Endothelial cell (in vitro differentiated cells): ENCODE measurements at regions not wholly inside any gene's neighbourhood (a gene's known extent, or its start where the extent isn't known, plus 50 kb on each side); places are given as distances from the start of the nearest gene placed in this dataset.

Experiments
- DNase-seq: peaks from one replicate; pipeline ENCODE4 v3.0.0; 2021; ENCODE audit warnings: low spot score
- H3K27ac Mint-ChIP-seq: one replicate; pipeline ENCODE4 v1.8.0; 2021; ENCODE audit warnings: mixed read lengths, inconsistent platforms; ENCODE audit not compliant: unreplicated experiment
- H3K27me3 Mint-ChIP-seq: one replicate; pipeline ENCODE4 v1.8.0; 2021; ENCODE audit warnings: mild to moderate bottlenecking, moderate library complexity, mixed read lengths, inconsistent platforms; ENCODE audit not compliant: unreplicated experiment
- H3K36me3 Mint-ChIP-seq: one replicate; pipeline ENCODE4 v1.8.0; 2021; ENCODE audit warnings: mild to moderate bottlenecking, low read depth, mixed read lengths, inconsistent platforms; ENCODE audit not compliant: unreplicated experiment
- H3K4me1 Mint-ChIP-seq: one replicate; pipeline ENCODE4 v1.8.0; 2021; ENCODE audit warnings: mild to moderate bottlenecking, mixed read lengths, inconsistent platforms; ENCODE audit not compliant: unreplicated experiment
- H3K4me3 Mint-ChIP-seq: one replicate; pipeline ENCODE4 v1.8.0; 2021; ENCODE audit warnings: mild to moderate bottlenecking, mixed read lengths, inconsistent platforms; ENCODE audit not compliant: unreplicated experiment
- H3K9me3 Mint-ChIP-seq: one replicate; pipeline ENCODE4 v1.8.0; 2021; ENCODE audit warnings: mixed read lengths, inconsistent platforms; ENCODE audit not compliant: unreplicated experiment
- TF ChIP-seq, protein P1 (sequence below): fragments of 200-600 bp; sonication (generic); IDR thresholded peaks from one replicate; pipeline ENCODE4 v1.5.0; 2021; ENCODE audit warnings: antibody characterized with exemption; ENCODE audit not compliant: unreplicated experiment

GRCh38 chr20:22805219-22805618 is 220.8 kb upstream of the FOXA2 start:
- Mint-ChIP-seq H3K4me3 (no peak overlapping the region), H3K27me3 (peaks cover 8% of the 10 kb centered on the region), H3K27ac (no peak overlapping the region), H3K9me3 (no peaks in the 10 kb centered on the region), H3K4me1 (peaks cover 19% of the 10 kb centered on the region), H3K36me3 (no peaks in the 10 kb centered on the region)
- DNase-seq, result peak; percentile 23
- TF ChIP-seq, protein P1, sequence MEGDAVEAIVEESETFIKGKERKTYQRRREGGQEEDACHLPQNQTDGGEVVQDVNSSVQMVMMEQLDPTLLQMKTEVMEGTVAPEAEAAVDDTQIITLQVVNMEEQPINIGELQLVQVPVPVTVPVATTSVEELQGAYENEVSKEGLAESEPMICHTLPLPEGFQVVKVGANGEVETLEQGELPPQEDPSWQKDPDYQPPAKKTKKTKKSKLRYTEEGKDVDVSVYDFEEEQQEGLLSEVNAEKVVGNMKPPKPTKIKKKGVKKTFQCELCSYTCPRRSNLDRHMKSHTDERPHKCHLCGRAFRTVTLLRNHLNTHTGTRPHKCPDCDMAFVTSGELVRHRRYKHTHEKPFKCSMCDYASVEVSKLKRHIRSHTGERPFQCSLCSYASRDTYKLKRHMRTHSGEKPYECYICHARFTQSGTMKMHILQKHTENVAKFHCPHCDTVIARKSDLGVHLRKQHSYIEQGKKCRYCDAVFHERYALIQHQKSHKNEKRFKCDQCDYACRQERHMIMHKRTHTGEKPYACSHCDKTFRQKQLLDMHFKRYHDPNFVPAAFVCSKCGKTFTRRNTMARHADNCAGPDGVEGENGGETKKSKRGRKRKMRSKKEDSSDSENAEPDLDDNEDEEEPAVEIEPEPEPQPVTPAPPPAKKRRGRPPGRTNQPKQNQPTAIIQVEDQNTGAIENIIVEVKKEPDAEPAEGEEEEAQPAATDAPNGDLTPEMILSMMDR, result no peak

- H3K27me3 Mint-ChIP-seq, result peaks cover 5% of the 10 kb centered on the region
- DNase-seq, result no peak
- H3K27ac Mint-ChIP-seq, result no peak overlapping the region
- no peaks in the 10 kb centered on the region for H3K9me3 Mint-ChIP-seq
- H3K36me3 Mint-ChIP-seq, result no peaks in the 10 kb centered on the region
- TF ChIP-seq, protein P1, result no peak
- H3K4me3 Mint-ChIP-seq, result no peak overlapping the region
- peaks cover 22% of the 10 kb centered on the region for H3K4me1 Mint-ChIP-seq
Measured at GRCh38 chr20:22805996-22806395, 221.6 kb upstream of the FOXA2 start.

- Mint-ChIP-seq H3K27me3 (peaks cover 4% of the 10 kb centered on the region), H3K4me1 (peaks cover 23% of the 10 kb centered on the region), H3K27ac (no peak overlapping the region), H3K4me3 (no peak overlapping the region), H3K9me3 (no peaks in the 10 kb centered on the region), H3K36me3 (no peaks in the 10 kb centered on the region)
- DNase-seq, result no peak
- TF ChIP-seq, protein P1, result no peak
Measured at GRCh38 chr20:22807045-22807444, 222.7 kb upstream of the FOXA2 start.

DNA sequence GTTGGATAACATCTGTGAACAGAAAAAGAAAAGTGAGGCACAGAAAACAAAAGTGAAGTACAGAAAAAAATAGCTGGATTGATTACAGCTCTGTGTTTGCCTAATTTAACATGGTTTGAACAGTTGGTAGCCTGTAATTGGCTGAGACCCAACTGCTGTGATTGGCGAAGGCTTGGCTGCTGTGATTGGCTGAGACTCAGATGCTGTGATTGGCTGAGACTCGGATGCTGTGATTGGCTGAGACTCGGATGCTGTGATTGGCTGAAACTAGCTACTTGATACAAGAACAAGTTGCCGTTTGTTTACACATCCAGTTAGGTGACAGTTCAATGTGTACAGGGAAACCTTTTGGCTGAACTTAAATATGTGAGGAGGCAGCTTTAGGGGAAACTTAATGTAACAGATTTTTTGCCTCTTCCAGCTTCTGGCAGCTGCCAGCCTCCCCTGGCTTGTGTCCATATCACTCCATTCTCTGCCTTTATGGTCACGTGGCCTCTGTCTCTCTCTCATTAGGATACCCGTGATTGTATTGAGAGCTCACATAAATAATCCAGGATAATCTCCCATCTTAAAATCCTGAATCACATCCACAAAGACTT is 223.4 kb upstream of the FOXA2 start:
- Mint-ChIP-seq H3K4me1 (peaks cover 17% of the 10 kb centered on the region), H3K4me3 (no peak overlapping the region), H3K9me3 (no peaks in the 10 kb centered on the region), H3K36me3 (no peaks in the 10 kb centered on the region), H3K27me3 (peaks cover 4% of the 10 kb centered on the region), H3K27ac (no peak overlapping the region)
- no peak for DNase-seq
- TF ChIP-seq, protein P1, result no peak

DNA sequence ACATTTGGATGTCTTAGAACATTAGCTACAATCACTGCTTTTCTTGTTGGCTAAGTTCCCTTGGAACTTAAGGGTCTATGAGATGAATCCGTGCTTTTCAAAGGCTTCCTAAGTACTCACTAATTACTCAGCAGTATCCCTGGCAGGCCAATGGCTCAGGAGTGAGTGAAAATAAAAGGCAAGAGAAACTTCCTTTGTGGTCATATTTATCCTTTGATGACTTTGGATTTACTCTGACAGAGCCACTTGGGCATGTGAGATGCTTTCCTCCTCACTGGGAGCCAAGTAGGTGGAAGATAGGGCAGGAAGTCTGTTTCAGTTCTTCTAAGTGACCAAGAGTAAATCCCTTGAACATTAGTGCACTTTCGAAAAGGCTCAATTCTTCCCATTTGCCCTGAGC is 224.3 kb upstream of the FOXA2 start:
- Mint-ChIP-seq H3K4me3 (no peak overlapping the region), H3K27ac (no peak overlapping the region), H3K4me1 (peaks cover 17% of the 10 kb centered on the region), H3K9me3 (no peaks in the 10 kb centered on the region), H3K27me3 (peaks cover 7% of the 10 kb centered on the region), H3K36me3 (no peaks in the 10 kb centered on the region)
- DNase-seq, result no peak
- TF ChIP-seq, protein P1, result no peak
